Activated T-helper 2 cell treated with anti-CD3 and anti-CD28 coated beads, Interferon-gamma antibody, Interleukin-2, Interleukin-4, amounts not matched to agents 10 μg/mL and 5 μg/mL and 100 μg/mL, durations not matched to agents 14 hours and 24 hours and 36 hours (primary cell): ENCODE measurements at regions not wholly inside any gene's neighbourhood (a gene's known extent, or its start where the extent isn't known, plus 50 kb on each side); places are given as distances from the start of the nearest gene placed in this dataset.
"Not testable (repeated sequence)": the region's sequence is repeated elsewhere in the genome, so short reads cannot be mapped to it uniquely, and the experiment has no call there.

Source experiments
- DNase-seq: peaks from one replicate; pipeline ENCODE4 v3.0.0; 2021; ENCODE audit warnings: low spot score
- H3K27ac Mint-ChIP-seq: one replicate; pipeline ENCODE4 v1.8.0; 2021; ENCODE audit warnings: mixed read lengths
- H3K27me3 Mint-ChIP-seq: one replicate; pipeline ENCODE4 v1.8.0; 2021; ENCODE audit warnings: low read depth, mixed read lengths
- H3K36me3 Mint-ChIP-seq: one replicate; pipeline ENCODE4 v1.8.0; 2021; ENCODE audit warnings: low read depth, mixed read lengths
- H3K4me1 Mint-ChIP-seq: one replicate; pipeline ENCODE4 v1.8.0; 2021; ENCODE audit warnings: low read depth, mixed read lengths
- H3K4me3 Mint-ChIP-seq: one replicate; pipeline ENCODE4 v1.8.0; 2021; ENCODE audit warnings: low read depth, mild to moderate bottlenecking, moderate library complexity, mixed read lengths
- H3K9me3 Mint-ChIP-seq: one replicate; pipeline ENCODE4 v1.8.0; 2021; ENCODE audit warnings: mixed read lengths
- intact Hi-C: fragments of 100-400 bp; cut with micrococcal nuclease; formaldehyde crosslinking; loops from one replicate; pipeline ENCODE4 v1.15.1; 2023

GRCh38 chr7:32759859-32760258 is 131.7 kb downstream of the KBTBD2 start:
- not testable (repeated sequence) for H3K36me3 Mint-ChIP-seq, H3K4me3 Mint-ChIP-seq, DNase-seq, H3K4me1 Mint-ChIP-seq, H3K27ac Mint-ChIP-seq, H3K9me3 Mint-ChIP-seq
- intact Hi-C loops, result loop anchor here (10.0 kb wide), 1 partner anchor 345 kb away; the partner anchor contains the start of gene RP9
- peaks cover 57% of the 10 kb centered on the region for H3K27me3 Mint-ChIP-seq

- intact Hi-C loops, DNase-seq, H3K36me3 Mint-ChIP-seq, H3K9me3 Mint-ChIP-seq, H3K4me3 Mint-ChIP-seq, H3K4me1 Mint-ChIP-seq, H3K27ac Mint-ChIP-seq: not testable (repeated sequence)
- peaks cover 15% of the 10 kb centered on the region for H3K27me3 Mint-ChIP-seq
These were observed 137.7 kb downstream of the KBTBD2 start for GRCh38 chr7:32753872-32754271.

- H3K4me1 Mint-ChIP-seq, intact Hi-C loops, H3K4me3 Mint-ChIP-seq, DNase-seq, H3K27ac Mint-ChIP-seq, H3K9me3 Mint-ChIP-seq, H3K36me3 Mint-ChIP-seq: not testable (repeated sequence)
- peaks cover 27% of the 10 kb centered on the region for H3K27me3 Mint-ChIP-seq
These were observed 143.2 kb downstream of the KBTBD2 start for GRCh38 chr7:32748337-32748736.

- H3K4me3 Mint-ChIP-seq, intact Hi-C loops, H3K9me3 Mint-ChIP-seq, H3K4me1 Mint-ChIP-seq, DNase-seq, H3K27ac Mint-ChIP-seq, H3K36me3 Mint-ChIP-seq: not testable (repeated sequence)
- peaks cover 27% of the 10 kb centered on the region for H3K27me3 Mint-ChIP-seq
These were observed 144.0 kb downstream of the KBTBD2 start for GRCh38 chr7:32747443-32748148.

- peaks cover 18% of the 10 kb centered on the region for H3K27me3 Mint-ChIP-seq
- intact Hi-C loops, H3K36me3 Mint-ChIP-seq, DNase-seq, H3K9me3 Mint-ChIP-seq, H3K4me3 Mint-ChIP-seq, H3K27ac Mint-ChIP-seq, H3K4me1 Mint-ChIP-seq: not testable (repeated sequence)
These were observed 149.6 kb downstream of the KBTBD2 start for GRCh38 chr7:32741853-32742476.

GRCh38 chr7:32739749-32740148 is 151.8 kb downstream of the KBTBD2 start:
- H3K36me3 Mint-ChIP-seq, H3K9me3 Mint-ChIP-seq, H3K4me1 Mint-ChIP-seq, intact Hi-C loops, H3K4me3 Mint-ChIP-seq, DNase-seq, H3K27ac Mint-ChIP-seq: not testable (repeated sequence)
- peaks cover 14% of the 10 kb centered on the region for H3K27me3 Mint-ChIP-seq

GRCh38 chr7:32738390-32738789 is 153.2 kb downstream of the KBTBD2 start:
- intact Hi-C loops, H3K36me3 Mint-ChIP-seq, H3K4me3 Mint-ChIP-seq, H3K4me1 Mint-ChIP-seq, DNase-seq, H3K9me3 Mint-ChIP-seq, H3K27ac Mint-ChIP-seq: not testable (repeated sequence)
- H3K27me3 Mint-ChIP-seq, result peaks cover 15% of the 10 kb centered on the region

GRCh38 chr7:32732767-32733166 is 158.8 kb downstream of the KBTBD2 start:
- intact Hi-C loops, H3K9me3 Mint-ChIP-seq, DNase-seq, H3K4me3 Mint-ChIP-seq, H3K4me1 Mint-ChIP-seq, H3K36me3 Mint-ChIP-seq, H3K27ac Mint-ChIP-seq: not testable (repeated sequence)
- peaks cover 20% of the 10 kb centered on the region for H3K27me3 Mint-ChIP-seq

GRCh38 chr7:32729335-32729675 is 162.3 kb downstream of the KBTBD2 start:
- H3K27ac Mint-ChIP-seq, H3K36me3 Mint-ChIP-seq, DNase-seq, H3K4me1 Mint-ChIP-seq, H3K9me3 Mint-ChIP-seq, intact Hi-C loops: not testable (repeated sequence)
- peak overlapping the region; percentile 45 for H3K4me3 Mint-ChIP-seq
- H3K27me3 Mint-ChIP-seq, result peaks cover 33% of the 10 kb centered on the region

- H3K36me3 Mint-ChIP-seq, intact Hi-C loops: not testable (repeated sequence)
These were observed 162.9 kb downstream of the KBTBD2 start for GRCh38 chr7:32728412-32729334.

GRCh38 chr7:32727483-32728411 is 163.8 kb downstream of the KBTBD2 start:
- H3K4me1 Mint-ChIP-seq, H3K27ac Mint-ChIP-seq, H3K36me3 Mint-ChIP-seq, H3K9me3 Mint-ChIP-seq, intact Hi-C loops: not testable (repeated sequence)
- DNase-seq, result peak; percentile 28
- peak overlapping the region; percentile 72 for H3K4me3 Mint-ChIP-seq
- H3K27me3 Mint-ChIP-seq, result peaks cover 37% of the 10 kb centered on the region

More at GRCh38 chr7:32728412-32729334, 162.9 kb downstream of the KBTBD2 start:
- H3K27ac Mint-ChIP-seq, H3K4me1 Mint-ChIP-seq, H3K9me3 Mint-ChIP-seq: not testable (repeated sequence)
- Mint-ChIP-seq H3K27me3 (peaks cover 32% of the 10 kb centered on the region), H3K4me3 (peak overlapping the region; percentile 58)
- peak; percentile 20 for DNase-seq

GRCh38 chr7:32722837-32723236 is 168.7 kb downstream of the KBTBD2 start:
- H3K9me3 Mint-ChIP-seq, H3K36me3 Mint-ChIP-seq, H3K4me1 Mint-ChIP-seq, DNase-seq, H3K4me3 Mint-ChIP-seq, intact Hi-C loops, H3K27ac Mint-ChIP-seq: not testable (repeated sequence)
- peaks cover 30% of the 10 kb centered on the region for H3K27me3 Mint-ChIP-seq
